Testis (tissue), 2 donors: ENCODE measurements at regions not wholly inside any gene's neighbourhood (a gene's known extent, or its start where the extent isn't known, plus 50 kb on each side); places are given as distances from the start of the nearest gene placed in this dataset.

Source experiments
- DNase-seq: peaks from one replicate; pipeline ENCODE4 v3.0.0-alpha.2; 2019
- H3K27ac ChIP-seq, 2 donors: fragments of 200-600 bp; sonication (generic); one replicate each; pipeline ENCODE4 v1.5.1; 2019
- H3K27me3 ChIP-seq: fragments of 200-600 bp; sonication (generic); one replicate; pipeline ENCODE4 v1.5.1; 2019
- H3K36me3 ChIP-seq: fragments of 200-600 bp; sonication (generic); one replicate; pipeline ENCODE4 v1.5.1; 2017; ENCODE audit warnings: low read depth; ENCODE audit errors: missing control alignments
- H3K4me1 ChIP-seq: fragments of 200-600 bp; sonication (generic); one replicate; pipeline ENCODE4 v1.5.1; 2019
- H3K4me3 ChIP-seq, 2 donors: fragments of 200-600 bp; sonication (generic); one replicate each; pipeline ENCODE4 v1.5.1; 2017 to 2019
- H3K9me3 ChIP-seq: fragments of 200-600 bp; sonication (generic); one replicate; pipeline ENCODE4 v1.5.1; 2017
- CTCF ChIP-seq, 3 experiments: fragments of 450-650 bp in 2 of 3; fragments of 200-600 bp in 1 of 3; sonication (generic) in 1 of 3; IDR thresholded peaks; one replicate each; pipeline ENCODE4 v1.5.1; 2016 to 2019; ENCODE audit warnings: antibody characterized with exemption in 3 of 3, mild to moderate bottlenecking in 2 of 3, moderate library complexity in 1 of 3
- POLR2A ChIP-seq: fragments of 450-650 bp; IDR thresholded peaks from one replicate; pipeline ENCODE4 v1.6.1; 2017; ENCODE audit warnings: antibody characterized with exemption, mild to moderate bottlenecking, moderate library complexity
- WGBS, 2 donors: methylation state at CpG; one replicate each; pipeline ENCODE4 v1.1.5; 2018; 5-methylcytosine and 5-hydroxymethylcytosine counted together
- intact Hi-C: fragments of 100-400 bp; cut with DNase I; formaldehyde crosslinking; loops from one replicate; pipeline ENCODE4 v1.15.1; 2023; ENCODE audit warnings: low total_unique reads

GRCh38 chr3:118478706-118479276 lies 555.9 kb downstream of the IGSF11 start:
- H3K27me3 ChIP-seq: no peaks in the 10 kb centered on the region

GRCh38 chr3:118479376-118479775 lies 555.3 kb downstream of the IGSF11 start:
- Histone ChIP-seq H3K27me3 (no peaks in the 10 kb centered on the region), H3K4me1 (no peaks in the 10 kb centered on the region), H3K4me3 (no peak overlapping the region), H3K27ac (no peak overlapping the region), H3K36me3 (no peaks in the 10 kb centered on the region), H3K9me3 (no peaks in the 10 kb centered on the region)
- intact Hi-C loops: no loop called here
- TF ChIP-seq CTCF (IDR thresholded peaks at IDR 0.05): no peak
- TF ChIP-seq POLR2A: no peak
- DNase-seq: no peak
- WGBS, 2 donors: 84 to 96% methylated on average over 1 of the region's 1 CpG

More at GRCh38 chr3:118478706-118479276, 555.9 kb downstream of the IGSF11 start:
- no peak for DNase-seq
- Histone ChIP-seq H3K27ac (no peak overlapping the region), H3K9me3 (no peaks in the 10 kb centered on the region), H3K36me3 (no peaks in the 10 kb centered on the region), H3K4me3 (no peak overlapping the region), H3K4me1 (no peaks in the 10 kb centered on the region)
- WGBS, 2 donors: 88% methylated on average over 8 of the region's 8 CpGs
- intact Hi-C loops: no loop called here
- no peak for TF ChIP-seq POLR2A
- TF ChIP-seq CTCF (IDR thresholded peaks at IDR 0.05): no peak

- no peak overlapping the region for H3K27ac ChIP-seq
- 57 to 63% methylated on average over 4 of the region's 4 CpGs for WGBS, 2 donors
- no peak for DNase-seq
- no peaks in the 10 kb centered on the region for H3K9me3 ChIP-seq
- H3K27me3 ChIP-seq: no peaks in the 10 kb centered on the region
- TF ChIP-seq CTCF (IDR thresholded peaks at IDR 0.05): no peak
- H3K4me1 ChIP-seq: no peaks in the 10 kb centered on the region
- H3K36me3 ChIP-seq: no peaks in the 10 kb centered on the region
- intact Hi-C loops: no loop called here
- H3K4me3 ChIP-seq: no peak overlapping the region
Observed at GRCh38 chr3:118480101-118480860, 554.4 kb downstream of the IGSF11 start.

- no peaks in the 10 kb centered on the region for H3K9me3 ChIP-seq
- no peaks in the 10 kb centered on the region for H3K36me3 ChIP-seq
- no peak overlapping the region for H3K4me3 ChIP-seq
- DNase-seq: no peak
- no peak for TF ChIP-seq POLR2A
- no peak for TF ChIP-seq CTCF (IDR thresholded peaks at IDR 0.05)
- H3K4me1 ChIP-seq: no peaks in the 10 kb centered on the region
- no peaks in the 10 kb centered on the region for H3K27me3 ChIP-seq
- 81 to 88% methylated on average over 5 of the region's 5 CpGs for WGBS, 2 donors
- H3K27ac ChIP-seq: no peak overlapping the region
- intact Hi-C loops: no loop called here
Observed at GRCh38 chr3:118485693-118486092, 549.0 kb downstream of the IGSF11 start.

GRCh38 chr3:118487734-118488133 lies 546.9 kb downstream of the IGSF11 start:
- Histone ChIP-seq H3K4me1 (no peaks in the 10 kb centered on the region), H3K36me3 (no peaks in the 10 kb centered on the region), H3K9me3 (no peaks in the 10 kb centered on the region), H3K27ac (no peak overlapping the region), H3K4me3 (no peak overlapping the region), H3K27me3 (no peaks in the 10 kb centered on the region)
- no peak for DNase-seq
- intact Hi-C loops: no loop called here
- WGBS, 2 donors: 66 to 73% methylated on average over 2 of the region's 2 CpGs
- TF ChIP-seq CTCF (IDR thresholded peaks at IDR 0.05) (no peak), POLR2A (no peak)
